Esophagus muscularis mucosa (tissue), 3 donors: ENCODE measurements at regions not wholly inside any gene's neighbourhood (a gene's known extent, or its start where the extent isn't known, plus 50 kb on each side); places are given as distances from the start of the nearest gene placed in this dataset.

Source experiments
- CTCF ChIP-seq, 3 experiments: fragments of 200-600 bp in 2 of 3; fragments of 450-650 bp in 1 of 3; sonication (generic) in 2 of 3; IDR thresholded peaks; one replicate each; pipeline ENCODE4 v1.5.1; 2017 to 2019; ENCODE audit warnings: antibody characterized with exemption in 3 of 3, mild to moderate bottlenecking in 2 of 3, moderate library complexity in 1 of 3
- POLR2A ChIP-seq: fragments of 450-650 bp; IDR thresholded peaks from one replicate; pipeline ENCODE4 v1.6.1; 2017; ENCODE audit warnings: antibody characterized with exemption, moderate library complexity, mild to moderate bottlenecking, low read depth
- POLR2AphosphoS5 ChIP-seq, 2 donors: sonication (generic); formaldehyde crosslinking; IDR thresholded peaks; one replicate each; pipeline ENCODE4 v1.6.1; 2017; ENCODE audit warnings: antibody characterized with exemption in 2 of 2

DNA sequence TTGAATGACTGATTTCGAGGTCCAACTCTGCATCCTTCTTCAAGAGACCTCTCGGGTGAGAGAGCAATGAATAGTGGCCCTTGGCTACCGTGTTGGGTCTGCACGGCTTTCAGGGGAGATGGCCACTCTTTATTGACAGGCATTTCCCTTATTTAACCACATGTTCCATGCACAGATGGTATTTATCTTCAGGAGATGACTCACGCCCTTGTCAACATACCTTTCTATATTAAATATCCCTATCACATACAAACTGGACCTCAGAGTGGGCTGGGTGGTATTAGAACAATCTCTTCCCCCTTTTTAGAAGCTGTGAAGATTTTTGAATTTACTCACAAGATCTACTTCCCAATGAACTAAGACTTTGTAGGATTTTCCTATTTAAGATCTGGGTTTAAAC is 109.6 kb upstream of the CDC42EP3 start:
- TF ChIP-seq CTCF (IDR thresholded peaks at IDR 0.05) (no peak), POLR2A (no peak), POLR2AphosphoS5 (IDR thresholded peaks at IDR 0.05) (no peak)
